HepG2 (cell line): ENCODE measurements at regions not wholly inside any gene's neighbourhood (a gene's known extent, or its start where the extent isn't known, plus 50 kb on each side); places are given as distances from the start of the nearest gene placed in this dataset.

Experiments
- ATAC-seq: fragments of 200-7000 bp; cut with Tn5 transposase; 3 replicates; pipeline ENCODE4 v1.9.1; 2020; ENCODE audit warnings: mild to moderate bottlenecking, moderate library complexity
- BruUV-seq: library from RNA; stranded (reverse); fragments of 400-500 nt; replicated peaks from 2 replicates; lab custom pipeline; 2021; lab: Mats Ljungman, UMichigan
- CTCF ChIA-PET: fragments of 300-600 bp; formaldehyde crosslinking; extraction: SDS; loops from one replicate; lab custom pipeline; 2021; ENCODE audit warnings: low total read pairs, inconsistent platforms, low intra/inter-chr PET ratio; lab: Yijun Ruan, JAX
- POLR2A ChIA-PET: fragments of 350-600 bp; sonication (Branson Sonifier 250); formaldehyde crosslinking; loops from one replicate; lab custom pipeline; 2020; ENCODE audit warnings: antibody characterized with exemption, inconsistent platforms; lab: Yijun Ruan, JAX
- DNase-seq: peaks from one replicate; pipeline ENCODE4 v3.0.0-alpha.2; 2015; ENCODE audit warnings: low spot score
- FAIRE-seq: peaks from 3 replicates; lab custom pipeline; 2011; peaks lifted over from hg19 to GRCh38; lab: Jason Lieb, UNC
- H2AFZ ChIP-seq: one replicate; pipeline ENCODE4 v1.6.1; 2011; ENCODE audit warnings: low read length, inconsistent platforms
- H3K27ac ChIP-seq: fragments of 300-600 bp; 3 replicates; pipeline ENCODE4 v1.8.0; 2011; ENCODE audit warnings: mixed run types, mild to moderate bottlenecking, mixed read lengths, low read length, inconsistent platforms; ENCODE audit not compliant: insufficient read depth; ENCODE audit errors: extremely low read length
- H3K27me3 ChIP-seq, 2 experiments: fragments of 200-600 bp in 1 of 2; 2 replicates in 1 of 2; 3 replicates in 1 of 2; pipeline versions ENCODE4 v1.6.0 to v1.8.0; 2011; ENCODE audit warnings: low read length in 2 of 2, mild to moderate bottlenecking in 2 of 2, moderate library complexity in 2 of 2, inconsistent platforms in 1 of 2; ENCODE audit not compliant: insufficient read depth in 2 of 2, control insufficient read depth in 1 of 2
- H3K36me3 ChIP-seq, 2 experiments: fragments of 200-600 bp in 1 of 2; replicated peaks in 1 of 2; 2 replicates in 1 of 2; 3 replicates in 1 of 2; pipeline versions ENCODE4 v1.5.1 to v1.8.0; 2011; ENCODE audit warnings: low read length in 2 of 2, inconsistent platforms in 1 of 2; ENCODE audit not compliant: insufficient read depth in 2 of 2, control insufficient read depth in 1 of 2
- H3K4me1 ChIP-seq: 2 replicates; pipeline ENCODE4 v1.5.1; 2012; ENCODE audit warnings: low read length, inconsistent platforms; ENCODE audit not compliant: insufficient read depth
- H3K4me2 ChIP-seq: 2 replicates; pipeline ENCODE4 v1.6.0; 2011; ENCODE audit warnings: low read depth, low read length, inconsistent platforms
- H3K4me3 ChIP-seq, 3 experiments: fragments of 200-600 bp in 1 of 3; sonication (generic), shearing (Covaris generic) in 1 of 3; replicated peaks in 1 of 3; 2 replicates each; pipeline ENCODE4 v1.5.1; 2011 to 2016; ENCODE audit warnings: low read length in 3 of 3, inconsistent platforms in 2 of 3, low read depth in 2 of 3, mild to moderate bottlenecking in 2 of 3, control low read depth in 1 of 3, mixed read lengths in 1 of 3; ENCODE audit not compliant: insufficient read depth in 1 of 3
- H3K79me2 ChIP-seq: one replicate; pipeline ENCODE4 v1.6.1; 2011; ENCODE audit warnings: low read length, inconsistent platforms; ENCODE audit not compliant: insufficient read depth
- H3K9ac ChIP-seq: 2 replicates; pipeline ENCODE4 v1.6.0; 2011; ENCODE audit warnings: mild to moderate bottlenecking, low read depth, low read length, inconsistent platforms; ENCODE audit not compliant: insufficient read depth
- H3K9me3 ChIP-seq: 2 replicates; pipeline ENCODE4 v1.5.1; 2012; ENCODE audit warnings: mild to moderate bottlenecking, low read length
- H4K20me1 ChIP-seq: 2 replicates; pipeline ENCODE4 v1.6.0; 2011; ENCODE audit warnings: inconsistent platforms, mild to moderate bottlenecking, low read length, moderate library complexity; ENCODE audit not compliant: insufficient read depth
- DR1 ChIP-seq: sonication (generic); formaldehyde crosslinking; IDR thresholded peaks from 2 replicates; pipeline ENCODE4 v1.8.0; 2021; ENCODE audit warnings: mild to moderate bottlenecking, missing genetic modification reagents, inconsistent platforms
- HDAC1 ChIP-seq: sonication (generic); formaldehyde crosslinking; IDR thresholded peaks from 2 replicates; pipeline ENCODE4 v1.5.1; 2020; ENCODE audit warnings: mild to moderate bottlenecking, missing genetic modification reagents
- HOXD1 ChIP-seq: sonication (generic); formaldehyde crosslinking; IDR thresholded peaks from 2 replicates; pipeline ENCODE4 v1.5.0; 2020; ENCODE audit warnings: missing genetic modification reagents
- KLF12 ChIP-seq: sonication (generic); formaldehyde crosslinking; IDR thresholded peaks from 2 replicates; pipeline ENCODE4 v1.4.0; 2020; ENCODE audit warnings: missing genetic modification reagents, borderline replicate concordance
- PTBP1 ChIP-seq: fragments of 200-400 bp; formaldehyde crosslinking; IDR thresholded peaks from 2 replicates; pipeline ENCODE4 v1.6.1; 2018; ENCODE audit warnings: low read length, low read depth; ENCODE audit not compliant: poor library complexity, severe bottlenecking
- ZBTB20 ChIP-seq: sonication (generic); formaldehyde crosslinking; IDR thresholded peaks from 2 replicates; pipeline ENCODE4 v1.8.1; 2023; ENCODE audit warnings: missing genetic modification reagents, low read depth, mild to moderate bottlenecking, borderline replicate concordance
- ZNF317 ChIP-seq: sonication (generic); formaldehyde crosslinking; IDR thresholded peaks from 2 replicates; pipeline ENCODE4 v1.5.0; 2020; ENCODE audit warnings: mild to moderate bottlenecking, missing genetic modification reagents
- in situ Hi-C: cut with HindIII; loops from 2 replicates; pipeline ENCODE4 v1.10.0; 2017; ENCODE audit warnings: low pct_unique_long_range_greater_than_20kb; ENCODE audit not compliant: extremely low pct_ligation_motif_present
- intact Hi-C: fragments of 100-400 bp; cut with micrococcal nuclease; formaldehyde crosslinking; loops from one replicate; pipeline ENCODE4 v1.10.0; 2022; ENCODE audit not compliant: unreplicated experiment
- TF ChIP-seq, protein P1 (sequence below): sonication (generic); formaldehyde crosslinking; IDR thresholded peaks from 2 replicates; pipeline ENCODE4 v1.4.0; 2020; ENCODE audit warnings: missing genetic modification reagents
- TF ChIP-seq, protein P2 (sequence below), 2 experiments: sonication (generic) in 1 of 2; formaldehyde crosslinking in 1 of 2; IDR thresholded peaks; 2 replicates each; pipeline versions ENCODE4 v1.5.1 to v1.6.1; 2011 to 2020; ENCODE audit warnings: borderline replicate concordance in 1 of 2, low read depth in 1 of 2, low read length in 1 of 2, mild to moderate bottlenecking in 1 of 2, missing genetic modification reagents in 1 of 2, moderate library complexity in 1 of 2
- TF ChIP-seq, protein P3 (sequence below): sonication (generic); formaldehyde crosslinking; IDR thresholded peaks from 2 replicates; pipeline ENCODE4 v1.4.0; 2020; ENCODE audit warnings: mild to moderate bottlenecking, missing genetic modification reagents
- TF ChIP-seq, protein P4 (sequence below): sonication (generic); formaldehyde crosslinking; IDR thresholded peaks from 2 replicates; pipeline ENCODE4 v1.5.1; 2020; ENCODE audit warnings: missing genetic modification reagents, mild to moderate bottlenecking, borderline replicate concordance
- TF ChIP-seq, protein P5 (sequence below): sonication (generic); formaldehyde crosslinking; IDR thresholded peaks from 2 replicates; pipeline ENCODE4 v1.4.0; 2020; ENCODE audit warnings: missing genetic modification reagents; ENCODE audit errors: not compliant biosample characterization
- TF ChIP-seq, protein P6 (sequence below): sonication (generic); formaldehyde crosslinking; IDR thresholded peaks from 2 replicates; pipeline ENCODE4 v1.5.0; 2020; ENCODE audit warnings: missing genetic modification reagents
- TF ChIP-seq, protein P7 (sequence below): IDR thresholded peaks from 2 replicates; pipeline ENCODE4 v1.6.1; 2018; ENCODE audit warnings: missing genetic modification reagents

DNA sequence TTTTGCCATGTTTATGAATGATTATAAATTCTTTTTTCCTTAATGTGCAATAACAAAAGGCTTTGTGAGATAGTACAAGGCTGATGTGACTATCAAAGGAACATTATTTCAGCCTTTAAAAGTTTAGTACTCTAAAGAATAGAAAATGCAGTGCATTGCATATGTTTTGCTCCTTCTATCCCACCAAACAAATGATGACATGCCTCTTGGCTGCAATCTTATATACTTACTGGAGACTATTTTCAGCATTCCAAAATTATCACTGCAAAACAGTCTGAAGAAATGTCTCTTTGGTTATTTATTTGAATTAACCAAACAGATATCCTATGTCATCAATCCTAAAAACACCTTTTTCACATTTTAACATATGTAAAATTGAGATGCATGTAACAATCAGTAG lies 776.5 kb upstream of the SPRY2 start:
- no peaks in the 10 kb centered on the region for H3K27me3 ChIP-seq
- intact Hi-C loops: no loop called here
- no peak for FAIRE-seq

More for the DNA sequence above, 776.5 kb upstream of the SPRY2 start:
- Histone ChIP-seq H3K36me3 (no peaks in the 10 kb centered on the region), H3K4me3 (no peak overlapping the region), H2AFZ (no peak overlapping the region), H4K20me1 (no peaks in the 10 kb centered on the region), H3K27ac (no peak overlapping the region), H3K9ac (no peak overlapping the region), H3K9me3 (no peaks in the 10 kb centered on the region), H3K4me2 (no peak overlapping the region), H3K4me1 (no peaks in the 10 kb centered on the region), H3K79me2 (no peaks in the 10 kb centered on the region)
- DNase-seq (no peak), ATAC-seq (no peak)
- no TSS peak for BruUV-seq
- ChIA-PET POLR2A (no interaction called here), CTCF (no interaction called here)
- in situ Hi-C loops: no loop called here
- TF ChIP-seq ZBTB20 (CRISPR knock-in tag): no peak
- TF ChIP-seq HOXD1 (CRISPR knock-in tag): no peak
- TF ChIP-seq, protein P1, sequence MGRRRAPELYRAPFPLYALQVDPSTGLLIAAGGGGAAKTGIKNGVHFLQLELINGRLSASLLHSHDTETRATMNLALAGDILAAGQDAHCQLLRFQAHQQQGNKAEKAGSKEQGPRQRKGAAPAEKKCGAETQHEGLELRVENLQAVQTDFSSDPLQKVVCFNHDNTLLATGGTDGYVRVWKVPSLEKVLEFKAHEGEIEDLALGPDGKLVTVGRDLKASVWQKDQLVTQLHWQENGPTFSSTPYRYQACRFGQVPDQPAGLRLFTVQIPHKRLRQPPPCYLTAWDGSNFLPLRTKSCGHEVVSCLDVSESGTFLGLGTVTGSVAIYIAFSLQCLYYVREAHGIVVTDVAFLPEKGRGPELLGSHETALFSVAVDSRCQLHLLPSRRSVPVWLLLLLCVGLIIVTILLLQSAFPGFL (CRISPR knock-in tag): no peak
- TF ChIP-seq HDAC1 (CRISPR knock-in tag): no peak
- TF ChIP-seq, protein P2, sequence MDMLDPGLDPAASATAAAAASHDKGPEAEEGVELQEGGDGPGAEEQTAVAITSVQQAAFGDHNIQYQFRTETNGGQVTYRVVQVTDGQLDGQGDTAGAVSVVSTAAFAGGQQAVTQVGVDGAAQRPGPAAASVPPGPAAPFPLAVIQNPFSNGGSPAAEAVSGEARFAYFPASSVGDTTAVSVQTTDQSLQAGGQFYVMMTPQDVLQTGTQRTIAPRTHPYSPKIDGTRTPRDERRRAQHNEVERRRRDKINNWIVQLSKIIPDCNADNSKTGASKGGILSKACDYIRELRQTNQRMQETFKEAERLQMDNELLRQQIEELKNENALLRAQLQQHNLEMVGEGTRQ (IDR thresholded peaks at IDR 0.05; ENCODE audit: low read depth, low read length): no peak
- TF ChIP-seq, protein P2 (CRISPR knock-in tag; IDR thresholded peaks at IDR 0.05; ENCODE audit: borderline replicate concordance): no peak
- no peak for TF ChIP-seq KLF12
- no peak for TF ChIP-seq DR1
- TF ChIP-seq, protein P3, sequence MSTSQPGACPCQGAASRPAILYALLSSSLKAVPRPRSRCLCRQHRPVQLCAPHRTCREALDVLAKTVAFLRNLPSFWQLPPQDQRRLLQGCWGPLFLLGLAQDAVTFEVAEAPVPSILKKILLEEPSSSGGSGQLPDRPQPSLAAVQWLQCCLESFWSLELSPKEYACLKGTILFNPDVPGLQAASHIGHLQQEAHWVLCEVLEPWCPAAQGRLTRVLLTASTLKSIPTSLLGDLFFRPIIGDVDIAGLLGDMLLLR (CRISPR knock-in tag): no peak
- TF ChIP-seq ZNF317: no peak
- TF ChIP-seq, protein P4, sequence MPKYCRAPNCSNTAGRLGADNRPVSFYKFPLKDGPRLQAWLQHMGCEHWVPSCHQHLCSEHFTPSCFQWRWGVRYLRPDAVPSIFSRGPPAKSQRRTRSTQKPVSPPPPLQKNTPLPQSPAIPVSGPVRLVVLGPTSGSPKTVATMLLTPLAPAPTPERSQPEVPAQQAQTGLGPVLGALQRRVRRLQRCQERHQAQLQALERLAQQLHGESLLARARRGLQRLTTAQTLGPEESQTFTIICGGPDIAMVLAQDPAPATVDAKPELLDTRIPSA (CRISPR knock-in tag): no peak
- TF ChIP-seq, protein P5, sequence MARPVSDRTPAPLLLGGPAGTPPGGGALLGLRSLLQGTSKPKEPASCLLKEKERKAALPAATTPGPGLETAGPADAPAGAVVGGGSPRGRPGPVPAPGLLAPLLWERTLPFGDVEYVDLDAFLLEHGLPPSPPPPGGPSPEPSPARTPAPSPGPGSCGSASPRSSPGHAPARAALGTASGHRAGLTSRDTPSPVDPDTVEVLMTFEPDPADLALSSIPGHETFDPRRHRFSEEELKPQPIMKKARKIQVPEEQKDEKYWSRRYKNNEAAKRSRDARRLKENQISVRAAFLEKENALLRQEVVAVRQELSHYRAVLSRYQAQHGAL (CRISPR knock-in tag): no peak
- no peak for TF ChIP-seq PTBP1
- TF ChIP-seq, protein P6, sequence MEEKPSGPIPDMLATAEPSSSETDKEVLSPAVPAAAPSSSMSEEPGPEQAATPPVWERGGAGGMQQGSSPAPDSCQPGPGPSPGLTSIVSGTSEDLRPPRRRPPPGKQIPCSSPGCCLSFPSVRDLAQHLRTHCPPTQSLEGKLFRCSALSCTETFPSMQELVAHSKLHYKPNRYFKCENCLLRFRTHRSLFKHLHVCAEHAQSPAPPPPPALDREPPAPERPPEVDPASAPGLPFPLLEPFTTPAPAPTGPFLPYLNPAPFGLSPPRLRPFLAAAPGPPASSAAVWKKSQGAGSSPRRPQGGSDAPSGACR: no peak
- TF ChIP-seq, protein P7, sequence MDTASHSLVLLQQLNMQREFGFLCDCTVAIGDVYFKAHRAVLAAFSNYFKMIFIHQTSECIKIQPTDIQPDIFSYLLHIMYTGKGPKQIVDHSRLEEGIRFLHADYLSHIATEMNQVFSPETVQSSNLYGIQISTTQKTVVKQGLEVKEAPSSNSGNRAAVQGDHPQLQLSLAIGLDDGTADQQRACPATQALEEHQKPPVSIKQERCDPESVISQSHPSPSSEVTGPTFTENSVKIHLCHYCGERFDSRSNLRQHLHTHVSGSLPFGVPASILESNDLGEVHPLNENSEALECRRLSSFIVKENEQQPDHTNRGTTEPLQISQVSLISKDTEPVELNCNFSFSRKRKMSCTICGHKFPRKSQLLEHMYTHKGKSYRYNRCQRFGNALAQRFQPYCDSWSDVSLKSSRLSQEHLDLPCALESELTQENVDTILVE (CRISPR knock-in tag): no peak
